GM12865 (cell line): ENCODE measurements at regions not wholly inside any gene's neighbourhood (a gene's known extent, or its start where the extent isn't known, plus 50 kb on each side); places are given as distances from the start of the nearest gene placed in this dataset.

Experiments used
- DNase-seq: peaks from one replicate; pipeline ENCODE4 v3.0.0; 2010; ENCODE audit warnings: low read depth
- H3K4me3 ChIP-seq: 2 replicates; pipeline ENCODE4 v1.5.1; 2011; ENCODE audit warnings: mild to moderate bottlenecking, low read depth, low read length, control low read depth
- CTCF ChIP-seq: IDR thresholded peaks from 2 replicates; pipeline ENCODE4 v1.5.1; 2011; ENCODE audit warnings: low read length, control low read depth, low read depth, inconsistent platforms; ENCODE audit not compliant: insufficient read depth; ENCODE audit errors: missing control alignments

GRCh38 chr17:36812762-36813161, 124.5 kb upstream of the LHX1 start:
- DNase-seq, result no peak
- no peak for TF ChIP-seq CTCF

GRCh38 chr17:36813357-36813756, 123.9 kb upstream of the LHX1 start:
- DNase-seq, result no peak
- no peak for TF ChIP-seq CTCF
- H3K4me3 ChIP-seq, result no peak overlapping the region

More at GRCh38 chr17:36812762-36813161, 124.5 kb upstream of the LHX1 start:
- no peak overlapping the region for H3K4me3 ChIP-seq

- TF ChIP-seq CTCF, result no peak
Measured at GRCh38 chr17:36813957-36814563, 123.2 kb upstream of the LHX1 start.

GRCh38 chr17:36814958-36815357, 122.3 kb upstream of the LHX1 start:
- no peak for DNase-seq
- no peak for TF ChIP-seq CTCF
- H3K4me3 ChIP-seq, result no peak overlapping the region

More at GRCh38 chr17:36813957-36814563, 123.2 kb upstream of the LHX1 start:
- DNase-seq, result no peak
- no peak overlapping the region for H3K4me3 ChIP-seq

- DNase-seq, result no peak
- TF ChIP-seq CTCF, result no peak
- H3K4me3 ChIP-seq, result no peak overlapping the region
Measured at GRCh38 chr17:36816214-36816906, 120.9 kb upstream of the LHX1 start.

- no peak for TF ChIP-seq CTCF
- no peak overlapping the region for H3K4me3 ChIP-seq
- DNase-seq, result no peak
Measured at GRCh38 chr17:36816907-36817288, 120.4 kb upstream of the LHX1 start.
